GM21825 (cell line): ENCODE measurements at regions not wholly inside any gene's neighbourhood (a gene's known extent, or its start where the extent isn't known, plus 50 kb on each side); places are given as distances from the start of the nearest gene placed in this dataset.
"Not testable (repeated sequence)": the region's sequence is repeated elsewhere in the genome, so short reads cannot be mapped to it uniquely, and the experiment has no call there.

ENCODE experiments used
- ATAC-seq: cut with Tn5 transposase; IDR thresholded peaks from one replicate; pipeline ENCODE4 v1.9.1; 2021; ENCODE audit warnings: mild to moderate bottlenecking, moderate library complexity; ENCODE audit not compliant: unreplicated experiment

DNA sequence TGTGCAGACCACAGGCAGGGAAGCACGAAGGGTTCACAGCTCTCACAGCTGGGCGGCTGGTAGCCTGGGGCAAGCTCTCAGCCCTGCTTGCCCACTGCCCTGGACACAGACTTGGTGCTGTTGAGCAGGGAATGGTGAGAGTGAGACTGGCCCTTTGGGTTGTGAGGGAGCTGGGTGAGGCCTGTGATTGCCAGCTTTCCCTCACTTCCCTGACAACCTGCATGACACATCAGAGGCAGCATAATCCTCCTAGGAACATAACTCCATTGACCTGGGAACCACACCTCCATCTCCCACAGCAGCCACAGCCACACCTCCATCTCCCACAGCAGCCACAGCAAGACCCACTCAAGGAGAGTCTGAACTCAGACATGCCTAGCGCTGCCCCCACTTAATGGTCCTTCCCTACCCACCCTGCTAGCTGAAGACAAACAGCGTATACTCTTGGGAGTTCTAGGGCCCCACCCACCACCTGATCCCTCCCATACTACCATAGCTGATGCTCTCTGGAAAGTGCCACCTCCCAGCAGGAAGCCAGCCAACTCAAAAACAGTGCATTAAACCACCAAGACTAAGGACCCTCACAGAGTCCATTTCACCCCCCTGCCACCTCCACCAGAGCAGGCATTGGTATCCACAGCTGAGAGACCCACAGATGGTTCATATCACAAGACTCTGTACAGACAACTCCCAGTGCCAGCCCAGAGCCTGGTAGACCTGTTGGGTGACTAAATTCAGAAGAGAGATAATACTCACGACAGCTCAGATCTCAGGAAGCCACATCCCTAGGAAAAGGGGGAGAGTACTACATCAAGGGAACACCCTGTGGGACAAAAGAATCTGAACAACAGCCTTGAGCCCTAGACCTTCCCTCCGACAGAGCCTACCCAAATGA lies 60.2 kb upstream of the PRSS3 start:
- ATAC-seq, result not testable (repeated sequence)

GRCh38 chr9:33737811-33738606 lies 57.4 kb upstream of the PRSS3 start:
- no peak for ATAC-seq

- ATAC-seq, result no peak
Observed at GRCh38 chr9:33739398-33739797, 56.0 kb upstream of the PRSS3 start.

GRCh38 chr9:33740075-33740474 lies 55.3 kb upstream of the PRSS3 start:
- ATAC-seq, result no peak

- ATAC-seq, result not testable (repeated sequence)
Observed at GRCh38 chr9:33740958-33741357, 54.4 kb upstream of the PRSS3 start.

DNA sequence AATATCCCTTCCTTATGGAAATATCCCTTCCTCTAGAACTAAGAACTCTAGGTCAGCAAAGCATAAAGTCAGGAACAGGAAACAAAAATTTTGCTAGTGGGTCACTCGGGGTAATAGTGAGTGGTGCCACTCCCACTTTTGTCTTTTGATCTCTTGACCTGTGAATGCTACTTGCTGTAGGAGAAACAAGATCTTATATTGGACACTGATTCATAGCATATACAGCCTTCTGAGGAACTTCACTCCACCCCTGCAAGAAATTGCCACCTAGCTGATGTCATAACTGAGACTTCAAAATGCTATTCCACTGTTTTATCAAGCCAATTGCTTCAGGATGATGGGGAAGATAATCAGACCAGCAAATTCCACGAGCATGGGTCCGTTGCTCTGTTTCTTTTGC lies 53.3 kb upstream of the PRSS3 start:
- ATAC-seq, result no peak

GRCh38 chr9:33742519-33742918 lies 52.8 kb upstream of the PRSS3 start:
- ATAC-seq, result no peak
